Endothelial cell of umbilical vein (primary cell): ENCODE measurements at regions not wholly inside any gene's neighbourhood (a gene's known extent, or its start where the extent isn't known, plus 50 kb on each side); places are given as distances from the start of the nearest gene placed in this dataset.

Source experiments
- BruUV-seq: library from RNA; stranded (reverse); fragments of 400-500 nt; replicated peaks from 2 replicates; lab custom pipeline; 2021; lab: Mats Ljungman, UMichigan
- CTCF ChIA-PET: fragments of 300-600, 350-600 bp; sonication (Branson Sonifier 250); formaldehyde crosslinking; loops from one replicate; lab custom pipeline; 2021; ENCODE audit warnings: antibody characterized with exemption, inconsistent platforms; lab: Charles Lee
- POLR2A ChIA-PET: fragments of 300-600, 350-600 bp; sonication (Branson Sonifier 250); formaldehyde crosslinking; loops from one replicate; lab custom pipeline; 2021; ENCODE audit warnings: antibody characterized with exemption, inconsistent platforms; lab: Charles Lee
- DNase-seq: peaks from one replicate; pipeline ENCODE4 v3.0.0-alpha.2; 2011; ENCODE audit warnings: low read depth, low spot score
- FAIRE-seq: peaks from 2 replicates; lab custom pipeline; 2011; peaks lifted over from hg19 to GRCh38; lab: Jason Lieb, UNC
- H2AFZ ChIP-seq: 2 replicates; pipeline ENCODE4 v1.6.0; 2012; ENCODE audit warnings: low read depth, low read length, control low read depth, inconsistent platforms
- H3K27ac ChIP-seq: 2 replicates; pipeline ENCODE4 v1.5.1; 2011; ENCODE audit warnings: low read depth, mild to moderate bottlenecking, control low read depth, low read length, moderate library complexity; ENCODE audit not compliant: insufficient read depth
- H3K27me3 ChIP-seq, 2 experiments: 2 replicates each; pipeline versions ENCODE4 v1.6.0 to v1.6.1; 2011; ENCODE audit warnings: low read length in 2 of 2, mixed read lengths in 1 of 2; ENCODE audit not compliant: control insufficient read depth in 2 of 2, insufficient read depth in 2 of 2
- H3K36me3 ChIP-seq, 2 experiments: 2 replicates in 1 of 2; 3 replicates in 1 of 2; pipeline ENCODE4 v1.5.1; 2011; ENCODE audit warnings: low read length in 2 of 2, mild to moderate bottlenecking in 1 of 2, moderate library complexity in 1 of 2; ENCODE audit not compliant: control insufficient read depth in 2 of 2, insufficient read depth in 2 of 2; ENCODE audit errors: extremely low read depth in 1 of 2
- H3K4me1 ChIP-seq: 3 replicates; pipeline ENCODE4 v1.5.1; 2011; ENCODE audit warnings: mild to moderate bottlenecking, low read length; ENCODE audit not compliant: control insufficient read depth, insufficient read depth; ENCODE audit errors: extremely low read depth
- H3K4me2 ChIP-seq: 2 replicates; pipeline ENCODE4 v1.6.1; 2011; ENCODE audit warnings: low read length, control low read depth, mixed read lengths; ENCODE audit not compliant: insufficient read depth
- H3K4me3 ChIP-seq, 3 experiments: fragments of 200-600 bp in 1 of 3; sonication (generic), shearing (Covaris generic) in 1 of 3; replicated peaks in 1 of 3; 2 replicates each; pipeline ENCODE4 v1.5.1; 2011 to 2016; ENCODE audit warnings: control low read depth in 3 of 3, low read length in 3 of 3, mild to moderate bottlenecking in 2 of 3, inconsistent platforms in 1 of 3, low read depth in 1 of 3, moderate library complexity in 1 of 3; ENCODE audit not compliant: insufficient read depth in 1 of 3
- H3K79me2 ChIP-seq: 2 replicates; pipeline ENCODE4 v1.6.0; 2012; ENCODE audit warnings: low read length, inconsistent platforms; ENCODE audit not compliant: control insufficient read depth, insufficient read depth
- H3K9ac ChIP-seq: replicated peaks from 2 replicates; pipeline ENCODE3; 2011; ENCODE audit warnings: low read length, control low read depth; ENCODE audit not compliant: insufficient read depth; ENCODE audit errors: extremely low read depth
- H3K9me1 ChIP-seq: replicated peaks from 3 replicates; pipeline ENCODE4 v1.6.0; 2011; ENCODE audit warnings: mild to moderate bottlenecking, low read length; ENCODE audit not compliant: control insufficient read depth, insufficient read depth; ENCODE audit errors: extremely low read depth
- H3K9me3 ChIP-seq: replicated peaks from 2 replicates; pipeline ENCODE4 v1.5.1; 2012; ENCODE audit warnings: low read length, inconsistent platforms; ENCODE audit not compliant: control insufficient read depth, insufficient read depth
- H4K20me1 ChIP-seq: replicated peaks from 2 replicates; pipeline ENCODE3; 2011; ENCODE audit warnings: mild to moderate bottlenecking, low read length; ENCODE audit not compliant: control insufficient read depth, insufficient read depth; ENCODE audit errors: extremely low read depth
- CTCF ChIP-seq, 2 donors: IDR thresholded peaks; 1 replicate in 1 of 2; 2 replicates in 1 of 2; pipeline ENCODE4 v1.5.1; 2011; ENCODE audit warnings: low read length in 2 of 2, mild to moderate bottlenecking in 2 of 2, moderate library complexity in 2 of 2, control low read depth in 1 of 2, inconsistent platforms in 1 of 2, low read depth in 1 of 2; ENCODE audit not compliant: insufficient read depth in 1 of 2; ENCODE audit errors: extremely low read depth in 1 of 2
- EZH2 ChIP-seq: IDR thresholded peaks from 2 replicates; pipeline ENCODE4 v1.6.1; 2012; ENCODE audit warnings: borderline replicate concordance, low read depth, mild to moderate bottlenecking, moderate library complexity, low read length, inconsistent platforms; ENCODE audit not compliant: severe bottlenecking
- FOS ChIP-seq: IDR thresholded peaks from 2 replicates; pipeline ENCODE4 v1.6.1; 2011; ENCODE audit warnings: mild to moderate bottlenecking, low read length, moderate library complexity, borderline replicate concordance; ENCODE audit not compliant: insufficient read depth
- GATA2 ChIP-seq: IDR thresholded peaks from 2 replicates; pipeline ENCODE4 v1.7.0; 2011; ENCODE audit warnings: low read depth, mild to moderate bottlenecking, moderate library complexity, mixed read lengths, low read length; ENCODE audit not compliant: insufficient read length, insufficient read depth
- JUN ChIP-seq: IDR thresholded peaks from 2 replicates; pipeline ENCODE4 v1.6.1; 2011; ENCODE audit warnings: borderline replicate concordance, low read depth; ENCODE audit not compliant: insufficient read length, insufficient read depth
- MAX ChIP-seq: IDR thresholded peaks from 2 replicates; pipeline ENCODE4 v1.6.1; 2011; ENCODE audit not compliant: insufficient read depth, insufficient read length
- MYC ChIP-seq: IDR thresholded peaks from one replicate; pipeline ENCODE4 v1.6.1; 2011; ENCODE audit warnings: mild to moderate bottlenecking, low read depth, low read length
- POLR2A ChIP-seq: IDR thresholded peaks from 2 replicates; pipeline ENCODE4 v1.6.1; 2012; ENCODE audit warnings: low read depth, mild to moderate bottlenecking, control low read depth, low read length
- POLR2AphosphoS5 ChIP-seq: IDR thresholded peaks from 2 replicates; pipeline ENCODE4 v1.6.1; 2012; ENCODE audit warnings: low read depth, mild to moderate bottlenecking, control low read depth, low read length, moderate library complexity; ENCODE audit not compliant: insufficient read depth
- dilution Hi-C: fragments of 300-500 bp; cut with MboI; formaldehyde crosslinking; loops from one replicate; pipeline ENCODE4 v1.15.0; 2019; ENCODE audit warnings: low sequenced_read_pairs; ENCODE audit not compliant: extremely low pct_ligation_motif_present
- intact Hi-C: fragments of 100-400 bp; cut with micrococcal nuclease; formaldehyde crosslinking; loops from one replicate; pipeline ENCODE4 v1.10.0; 2022

- no peaks in the 10 kb centered on the region for H3K27me3 ChIP-seq
- no peak overlapping the region for H2AFZ ChIP-seq
- dilution Hi-C loops: no loop called here
- H3K4me3 ChIP-seq: no peak overlapping the region
- no peaks in the 10 kb centered on the region for H3K79me2 ChIP-seq
- ChIA-PET CTCF (no interaction called here), POLR2A (no interaction called here)
- H4K20me1 ChIP-seq: no peaks in the 10 kb centered on the region
- H3K9me3 ChIP-seq: no peaks in the 10 kb centered on the region
- no peaks in the 10 kb centered on the region for H3K4me1 ChIP-seq
- FAIRE-seq (no peak), DNase-seq (no peak)
- no TSS peak for BruUV-seq
- no peaks in the 10 kb centered on the region for H3K36me3 ChIP-seq
- TF ChIP-seq POLR2AphosphoS5: no peak
- TF ChIP-seq EZH2: no peak
- no peak for TF ChIP-seq GATA2
- TF ChIP-seq MAX: no peak
- TF ChIP-seq FOS: no peak
- H3K9me1 ChIP-seq: no peaks in the 10 kb centered on the region
- no peak overlapping the region for H3K27ac ChIP-seq
- no peak overlapping the region for H3K4me2 ChIP-seq
- H3K9ac ChIP-seq: no peak overlapping the region
- intact Hi-C loops: no loop called here
These were observed 146.8 kb upstream of the SPEF2 start for GRCh38 chr5:35470866-35471265.

GRCh38 chr5:35468811-35469210, 148.9 kb upstream of the SPEF2 start:
- dilution Hi-C loops: no loop called here
- CTCF ChIA-PET: no interaction called here

More at GRCh38 chr5:35468811-35469210, 148.9 kb upstream of the SPEF2 start:
- Histone ChIP-seq H3K9me1 (no peaks in the 10 kb centered on the region), H3K4me2 (no peak overlapping the region), H3K9ac (no peak overlapping the region), H3K9me3 (no peaks in the 10 kb centered on the region), H3K27me3 (no peaks in the 10 kb centered on the region), H3K79me2 (no peaks in the 10 kb centered on the region), H4K20me1 (no peaks in the 10 kb centered on the region), H3K4me3 (no peak overlapping the region), H2AFZ (no peak overlapping the region), H3K4me1 (no peaks in the 10 kb centered on the region), H3K27ac (no peak overlapping the region), H3K36me3 (no peaks in the 10 kb centered on the region)
- no peak for DNase-seq
- FAIRE-seq: no peak
- no TSS peak for BruUV-seq
- TF ChIP-seq MYC: no peak
- TF ChIP-seq EZH2: no peak
- no peak for TF ChIP-seq FOS
- TF ChIP-seq GATA2: no peak
- TF ChIP-seq POLR2A: no peak
- no peak for TF ChIP-seq CTCF (IDR thresholded peaks at IDR 0.05; ENCODE audit: extremely low read depth in 1 of 2, insufficient read depth in 1 of 2, low read depth in 1 of 2, low read length in 2 of 2)
- no peak for TF ChIP-seq MAX
- TF ChIP-seq JUN: no peak
- no peak for TF ChIP-seq POLR2AphosphoS5
- POLR2A ChIA-PET: no interaction called here
- intact Hi-C loops: no loop called here
